Loucy (cell line): ENCODE measurements at regions not wholly inside any gene's neighbourhood (a gene's known extent, or its start where the extent isn't known, plus 50 kb on each side); places are given as distances from the start of the nearest gene placed in this dataset.

ENCODE experiments used
- H2AFZ ChIP-seq: fragments of 200-600 bp; sonication (generic); 2 replicates; pipeline ENCODE4 v1.6.0; 2016; ENCODE audit warnings: antibody characterized with exemption, mild to moderate bottlenecking, low read length, moderate library complexity
- H3F3A ChIP-seq: fragments of 200-600 bp; 2 replicates; pipeline ENCODE4 v1.6.0; 2016; ENCODE audit warnings: antibody characterized with exemption, low read depth, mild to moderate bottlenecking
- H3K27me3 ChIP-seq: fragments of 200-600 bp; sonication (generic); 2 replicates; pipeline ENCODE4 v1.6.1; 2014; ENCODE audit warnings: low read length, mild to moderate bottlenecking; ENCODE audit not compliant: insufficient read depth, poor library complexity, severe bottlenecking
- H3K36me3 ChIP-seq: fragments of 200-600 bp; sonication (generic); 2 replicates; pipeline ENCODE4 v1.6.1; 2016; ENCODE audit warnings: low read length; ENCODE audit not compliant: insufficient read depth
- H3K4me1 ChIP-seq: fragments of 200-600 bp; sonication (generic); 2 replicates; pipeline ENCODE4 v1.5.1; 2014; ENCODE audit warnings: low read length, mild to moderate bottlenecking; ENCODE audit not compliant: insufficient read depth, poor library complexity, severe bottlenecking
- H3K4me2 ChIP-seq: fragments of 200-600 bp; sonication (generic); 2 replicates; pipeline ENCODE4 v1.6.0; 2014; ENCODE audit warnings: antibody characterized with exemption, low read length, low read depth, mild to moderate bottlenecking; ENCODE audit not compliant: poor library complexity, severe bottlenecking
- H3K4me3 ChIP-seq: fragments of 200-600 bp; sonication (generic); 2 replicates; pipeline ENCODE4 v1.5.1; 2014; ENCODE audit warnings: low read length, mild to moderate bottlenecking, mixed read lengths; ENCODE audit not compliant: poor library complexity, severe bottlenecking
- H3K79me2 ChIP-seq: fragments of 200-600 bp; sonication (generic); 2 replicates; pipeline ENCODE4 v1.6.1; 2014; ENCODE audit warnings: low read length; ENCODE audit not compliant: insufficient read depth
- H3K9ac ChIP-seq: fragments of 200-600 bp; sonication (generic); 2 replicates; pipeline ENCODE4 v1.6.0; 2014; ENCODE audit warnings: mild to moderate bottlenecking, low read depth, low read length, moderate library complexity; ENCODE audit not compliant: poor library complexity, severe bottlenecking
- H3K9me2 ChIP-seq: fragments of 200-600 bp; sonication (generic); replicated peaks from 2 replicates; pipeline ENCODE4 v1.6.1; 2016; ENCODE audit warnings: low read depth, low read length, mixed read lengths
- H3K9me3 ChIP-seq: fragments of 200-600 bp; sonication (generic); 2 replicates; pipeline ENCODE4 v1.6.1; 2014; ENCODE audit warnings: mild to moderate bottlenecking, antibody characterized with exemption, low read length, low read depth; ENCODE audit not compliant: insufficient read depth
- H4K20me1 ChIP-seq: fragments of 200-600 bp; sonication (generic); 2 replicates; pipeline ENCODE4 v1.6.0; 2014; ENCODE audit warnings: antibody characterized with exemption, low read length, mild to moderate bottlenecking; ENCODE audit not compliant: insufficient read depth, poor library complexity, severe bottlenecking
- CTCF ChIP-seq: fragments of 200-600 bp; sonication (generic); conservative IDR thresholded peaks from 2 replicates; pipeline ENCODE4 v1.5.1; 2014; ENCODE audit warnings: mild to moderate bottlenecking, antibody characterized with exemption, low read length
- EZH2phosphoT487 ChIP-seq: fragments of 200-600 bp; IDR thresholded peaks from 2 replicates; pipeline ENCODE4 v1.6.1; 2018; ENCODE audit warnings: antibody characterized with exemption, mild to moderate bottlenecking, moderate library complexity, borderline replicate concordance

- Histone ChIP-seq H3K27me3 (no peaks in the 10 kb centered on the region), H3F3A (no peaks in the 10 kb centered on the region), H3K79me2 (no peaks in the 10 kb centered on the region), H3K9me3 (no peaks in the 10 kb centered on the region), H2AFZ (no peak overlapping the region), H3K4me2 (no peak overlapping the region), H3K9ac (no peak overlapping the region), H3K4me1 (peaks cover 45% of the 10 kb centered on the region), H3K4me3 (no peak overlapping the region), H4K20me1 (no peaks in the 10 kb centered on the region), H3K9me2 (no peaks in the 10 kb centered on the region), H3K36me3 (no peaks in the 10 kb centered on the region)
- TF ChIP-seq CTCF = no peak
- TF ChIP-seq EZH2phosphoT487 = no peak
Observed at GRCh38 chr10:78259391-78259790, 225.7 kb downstream of the RPS24 start.

- H3K9me2 ChIP-seq = no peaks in the 10 kb centered on the region
Observed at GRCh38 chr10:78260141-78260540, 226.5 kb downstream of the RPS24 start.

GRCh38 chr10:78260680-78261079 is 227.0 kb downstream of the RPS24 start:
- no peak overlapping the region for H3K4me2 ChIP-seq
- H2AFZ ChIP-seq = no peak overlapping the region
- no peaks in the 10 kb centered on the region for H3F3A ChIP-seq
- TF ChIP-seq EZH2phosphoT487 = no peak
- no peak for TF ChIP-seq CTCF
- no peak overlapping the region for H3K9ac ChIP-seq
- no peaks in the 10 kb centered on the region for H3K36me3 ChIP-seq
- H3K79me2 ChIP-seq = no peaks in the 10 kb centered on the region
- no peaks in the 10 kb centered on the region for H3K9me2 ChIP-seq
- no peaks in the 10 kb centered on the region for H3K27me3 ChIP-seq
- no peaks in the 10 kb centered on the region for H3K9me3 ChIP-seq
- H3K4me3 ChIP-seq = no peak overlapping the region
- H3K4me1 ChIP-seq = peaks cover 32% of the 10 kb centered on the region
- H4K20me1 ChIP-seq = no peaks in the 10 kb centered on the region

More at GRCh38 chr10:78260141-78260540, 226.5 kb downstream of the RPS24 start:
- Histone ChIP-seq H3K9ac (no peak overlapping the region), H3K4me2 (no peak overlapping the region), H3K4me3 (no peak overlapping the region), H3K27me3 (no peaks in the 10 kb centered on the region), H3K4me1 (peaks cover 37% of the 10 kb centered on the region), H4K20me1 (no peaks in the 10 kb centered on the region), H3K36me3 (no peaks in the 10 kb centered on the region), H3F3A (no peaks in the 10 kb centered on the region), H3K79me2 (no peaks in the 10 kb centered on the region), H2AFZ (no peak overlapping the region), H3K9me3 (no peaks in the 10 kb centered on the region)
- TF ChIP-seq EZH2phosphoT487 (no peak), CTCF (peak; percentile 57)
